GM12874 (cell line): ENCODE measurements at regions not wholly inside any gene's neighbourhood (a gene's known extent, or its start where the extent isn't known, plus 50 kb on each side); places are given as distances from the start of the nearest gene placed in this dataset.

Source experiments
- CTCF ChIP-seq: IDR thresholded peaks from 2 replicates; pipeline ENCODE4 v1.5.1; 2011; ENCODE audit warnings: low read depth, mild to moderate bottlenecking, control low read depth, low read length, moderate library complexity; ENCODE audit not compliant: insufficient read depth

GRCh38 chr1:81149649-81150325 lies 650.9 kb upstream of the ADGRL2 start:
- TF ChIP-seq CTCF, result no peak

GRCh38 chr1:81144240-81144825 lies 656.4 kb upstream of the ADGRL2 start:
- TF ChIP-seq CTCF, result no peak

GRCh38 chr1:81142099-81142826 lies 658.5 kb upstream of the ADGRL2 start:
- no peak for TF ChIP-seq CTCF

GRCh38 chr1:81135524-81135923 lies 665.2 kb upstream of the ADGRL2 start:
- no peak for TF ChIP-seq CTCF

GRCh38 chr1:81129776-81130175 lies 671.0 kb upstream of the ADGRL2 start:
- no peak for TF ChIP-seq CTCF

- TF ChIP-seq CTCF, result no peak
Observed at GRCh38 chr1:81129366-81129765, 671.4 kb upstream of the ADGRL2 start.

GRCh38 chr1:81128079-81128478 lies 672.7 kb upstream of the ADGRL2 start:
- TF ChIP-seq CTCF, result no peak
